RKO (cell line): ENCODE measurements at regions not wholly inside any gene's neighbourhood (a gene's known extent, or its start where the extent isn't known, plus 50 kb on each side); places are given as distances from the start of the nearest gene placed in this dataset.
"Not testable (repeated sequence)": the region's sequence is repeated elsewhere in the genome, so short reads cannot be mapped to it uniquely, and the experiment has no call there.

Experiments used
- DNase-seq: peaks from one replicate; pipeline ENCODE4 v3.0.0-alpha.2; 2016; ENCODE audit warnings: low spot score

DNA sequence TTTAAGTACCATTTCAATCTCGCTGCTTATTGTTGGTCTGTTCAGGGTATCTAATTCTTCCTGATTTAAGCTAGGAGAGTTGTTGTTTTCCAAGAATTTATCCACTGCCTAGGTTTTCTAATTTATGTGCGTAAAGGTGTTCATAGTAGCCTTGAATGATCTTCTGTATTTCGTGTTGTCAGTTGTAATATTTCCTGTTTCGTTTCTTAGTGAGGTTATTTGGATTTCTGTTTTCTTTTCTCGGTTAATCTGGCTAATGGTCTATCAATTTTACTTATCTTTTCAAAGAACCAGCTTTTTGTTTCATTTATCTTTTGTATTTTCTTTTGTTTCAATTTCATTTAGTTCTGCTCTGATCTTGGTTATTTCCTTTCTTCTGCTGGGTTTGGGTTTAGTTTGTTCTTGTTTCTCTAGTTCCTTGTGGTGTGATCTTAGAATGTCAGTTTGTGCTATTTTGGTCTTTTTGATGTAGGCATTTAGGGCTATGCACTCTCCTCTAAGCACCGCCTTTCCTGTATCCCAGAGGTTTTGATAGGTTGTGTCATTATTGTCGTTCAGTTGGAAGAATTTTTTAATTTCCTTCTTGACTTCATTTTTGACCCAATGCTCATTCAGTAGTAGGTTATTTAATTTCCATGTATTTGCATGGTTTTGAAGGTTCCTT is 92.5 kb upstream of the CSRP2 start:
- not testable (repeated sequence) for DNase-seq

DNA sequence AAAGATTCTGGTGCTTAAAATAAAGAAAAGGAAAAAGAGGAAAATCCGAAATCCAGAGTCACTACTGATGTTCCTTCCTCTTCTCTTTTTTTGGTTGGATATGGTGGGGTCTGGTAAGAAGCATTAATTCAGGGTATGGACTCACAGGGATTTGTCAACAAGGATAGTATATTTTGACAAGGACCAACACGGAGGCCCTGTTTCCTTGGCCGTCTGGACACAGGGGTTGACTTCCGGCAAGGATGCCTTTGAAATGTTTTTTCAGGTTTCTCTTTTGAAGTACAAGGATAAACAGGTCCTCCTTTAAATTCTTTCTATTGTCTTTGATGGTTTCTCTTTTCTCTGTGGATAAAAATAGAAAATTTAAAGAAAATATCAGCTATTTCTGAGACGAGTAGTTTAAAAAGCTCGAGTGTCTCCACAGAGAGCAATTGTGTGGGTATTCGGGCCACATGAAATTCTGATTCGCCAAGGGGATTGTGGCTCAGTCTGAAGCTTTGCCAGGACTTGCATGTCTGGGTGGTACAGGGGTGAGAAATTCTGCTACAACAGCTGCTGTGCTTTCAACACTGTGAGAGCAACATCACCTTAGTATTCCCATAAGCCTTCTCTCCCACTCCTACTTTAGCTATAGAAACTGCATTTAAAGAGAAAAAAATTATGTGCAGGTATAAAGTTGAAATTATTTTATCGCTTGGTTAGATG is 88.5 kb upstream of the CSRP2 start:
- DNase-seq, result no peak

DNA sequence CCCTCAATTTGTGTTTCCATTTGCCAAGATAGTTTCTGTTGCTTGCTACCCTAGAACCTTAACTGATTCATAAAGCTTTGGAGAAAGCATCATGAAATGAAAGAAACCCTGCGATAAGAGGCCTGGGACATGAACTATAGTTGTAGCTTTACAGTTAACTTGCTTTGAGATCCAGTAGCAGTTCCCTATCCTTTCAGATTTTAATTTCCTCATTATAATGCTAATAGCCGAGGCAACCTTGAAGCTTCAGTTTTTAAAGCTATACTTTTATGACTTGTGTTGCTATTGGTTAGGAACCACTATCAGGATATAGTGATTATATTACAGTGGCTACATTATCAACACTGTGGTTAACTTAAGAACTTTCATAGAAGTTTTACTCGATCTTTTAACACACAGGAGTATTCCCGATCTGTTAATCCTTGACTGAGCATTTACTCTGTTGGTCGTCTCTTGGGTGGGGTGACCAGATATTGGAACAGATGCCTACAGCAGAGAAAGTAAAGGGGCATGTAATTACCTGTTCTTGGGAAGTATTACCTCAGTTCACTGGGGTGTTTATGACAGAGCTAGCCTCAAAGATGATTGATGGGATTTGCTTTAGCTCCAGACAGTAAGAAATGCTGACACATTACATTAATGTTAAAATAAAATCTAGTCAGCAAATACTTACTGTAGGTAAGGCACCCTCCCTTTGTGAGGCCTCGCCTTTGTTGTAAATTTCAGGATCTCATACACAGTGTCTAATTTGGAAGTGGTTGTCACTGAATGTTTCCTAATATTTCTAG is 86.2 kb upstream of the CSRP2 start:
- no peak for DNase-seq

DNA sequence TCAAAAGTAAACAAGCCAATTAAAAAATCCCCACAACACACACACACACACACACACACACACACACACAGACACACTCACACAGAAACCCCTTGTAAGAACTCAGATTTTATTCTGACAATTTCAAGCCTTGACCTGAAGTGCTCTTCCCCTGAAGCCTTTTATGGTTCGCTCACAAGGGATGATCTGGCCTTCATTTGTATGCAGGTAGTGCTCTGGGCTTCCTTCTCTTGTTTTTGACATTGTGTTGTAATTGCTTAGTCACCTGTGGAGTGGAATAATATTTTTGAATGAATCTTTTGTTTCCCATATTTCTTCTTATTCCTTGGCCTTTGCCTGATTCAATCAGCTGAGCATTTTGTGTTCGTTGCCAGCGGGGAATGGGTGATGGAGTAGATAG is 83.3 kb upstream of the CSRP2 start:
- no peak for DNase-seq

DNA sequence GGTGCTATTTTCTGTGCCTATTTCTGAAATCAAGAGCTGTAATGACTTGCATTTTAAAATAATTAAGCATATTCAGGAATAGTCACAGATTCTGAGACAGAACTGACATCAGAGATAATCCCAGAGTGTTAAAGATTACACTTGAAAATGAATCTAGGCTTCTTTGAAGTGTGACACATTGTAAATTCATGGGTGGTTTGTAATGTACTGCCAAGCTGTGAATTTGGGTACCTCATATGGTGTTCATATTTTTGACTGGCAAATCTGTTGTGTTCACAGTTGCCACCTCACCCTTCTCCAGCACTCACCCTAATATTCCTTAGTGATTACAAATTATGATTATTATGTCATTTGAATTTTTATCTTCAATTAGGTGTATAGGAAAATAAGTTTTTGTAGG is 78.5 kb upstream of the CSRP2 start:
- DNase-seq, result peak; percentile 26

DNA sequence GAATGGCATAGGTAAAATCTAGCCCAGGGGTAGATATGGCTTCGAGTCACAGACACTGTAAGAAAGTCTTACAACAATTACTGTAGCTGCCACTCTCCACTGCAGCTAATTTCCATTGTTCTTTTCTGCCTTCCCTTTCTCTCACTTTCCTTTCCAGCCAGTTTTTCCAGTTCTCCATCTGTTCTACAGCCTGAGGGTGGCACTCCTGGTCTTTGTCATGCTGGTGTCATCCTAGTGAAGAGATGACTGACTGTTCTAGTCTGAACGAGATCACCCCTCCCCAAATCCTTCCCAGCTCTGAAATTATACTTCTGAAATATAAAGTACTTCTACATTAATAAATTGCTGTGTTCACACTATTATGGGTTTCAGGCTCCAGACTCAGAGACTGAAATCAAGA is 74.2 kb upstream of the CSRP2 start:
- DNase-seq, result peak; percentile 3

DNA sequence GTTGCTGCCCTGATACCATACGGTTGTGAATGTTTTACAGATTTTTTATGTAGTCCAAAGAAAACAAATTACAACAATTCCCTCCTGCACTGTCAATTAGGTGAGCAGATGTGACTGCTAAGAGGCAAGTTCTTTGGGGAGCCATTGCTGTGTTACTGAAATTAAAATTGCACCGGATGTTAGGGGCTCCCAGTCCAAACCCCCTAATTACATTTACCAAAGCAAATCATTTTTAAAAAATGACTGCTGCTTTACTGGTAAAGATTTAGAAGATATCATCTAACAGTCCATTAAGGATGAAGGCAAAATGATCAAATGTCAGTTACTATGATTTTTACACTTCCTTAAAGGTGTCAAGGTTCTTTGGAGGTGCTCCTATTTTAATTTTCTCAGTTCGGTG is 70.1 kb upstream of the CSRP2 start:
- no peak for DNase-seq

DNA sequence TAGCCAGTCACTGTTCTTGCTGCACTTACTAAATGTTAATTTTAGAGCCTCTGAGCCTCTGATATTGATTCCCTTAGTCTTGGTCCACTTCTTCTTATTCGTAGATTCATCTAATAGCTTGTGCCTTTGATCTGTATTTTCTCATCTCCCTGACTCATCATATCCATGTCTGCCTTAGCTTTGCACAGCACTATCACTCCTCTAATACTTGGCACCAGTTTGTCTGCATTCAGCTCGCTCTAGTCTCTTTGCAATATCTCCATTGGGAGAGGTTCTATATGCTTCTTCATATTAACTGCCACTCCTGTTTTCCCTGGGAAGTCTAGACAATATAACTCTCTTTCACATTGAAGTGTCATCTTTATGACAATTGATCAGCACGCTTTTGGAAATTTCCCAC is 68.5 kb upstream of the CSRP2 start:
- no peak for DNase-seq

DNA sequence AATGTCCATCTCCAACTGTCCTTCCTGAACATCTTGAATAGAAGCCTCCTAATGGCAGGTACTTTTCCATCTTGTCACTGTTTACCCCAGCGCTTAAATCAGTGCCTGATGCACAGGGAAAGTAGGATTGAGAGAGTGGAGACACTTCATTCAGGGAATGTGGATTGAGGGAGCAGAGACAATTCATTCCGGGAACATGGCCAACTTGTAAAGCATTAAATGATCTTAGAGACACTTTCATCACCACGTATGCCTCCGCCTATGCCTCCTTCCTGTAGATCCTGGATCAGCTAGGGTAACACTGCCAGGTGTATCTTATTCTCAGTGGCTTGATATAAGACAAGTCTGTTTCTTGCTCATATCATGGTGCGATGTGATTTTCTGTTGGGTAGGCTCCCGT is 67.6 kb upstream of the CSRP2 start:
- DNase-seq, result no peak

DNA sequence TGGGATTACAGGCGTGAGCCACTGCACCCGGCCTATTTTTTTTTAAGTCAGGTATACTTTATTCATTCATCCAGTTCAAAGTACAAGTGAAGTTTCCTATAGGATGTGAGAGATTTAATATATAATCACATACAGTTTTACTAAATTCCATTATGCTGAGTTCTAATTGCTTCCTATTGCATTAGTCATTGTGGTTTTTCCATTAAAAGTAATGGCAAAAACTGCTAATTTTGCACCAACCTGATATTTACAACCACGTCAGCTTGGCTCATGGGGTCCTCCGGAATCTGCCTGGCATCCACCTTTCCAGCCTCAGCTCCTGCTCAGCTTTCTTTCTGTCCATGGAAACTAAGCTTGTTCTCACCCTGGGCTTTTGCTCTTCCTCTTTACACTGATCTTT is 67.0 kb upstream of the CSRP2 start:
- peak; percentile 14 for DNase-seq

DNA sequence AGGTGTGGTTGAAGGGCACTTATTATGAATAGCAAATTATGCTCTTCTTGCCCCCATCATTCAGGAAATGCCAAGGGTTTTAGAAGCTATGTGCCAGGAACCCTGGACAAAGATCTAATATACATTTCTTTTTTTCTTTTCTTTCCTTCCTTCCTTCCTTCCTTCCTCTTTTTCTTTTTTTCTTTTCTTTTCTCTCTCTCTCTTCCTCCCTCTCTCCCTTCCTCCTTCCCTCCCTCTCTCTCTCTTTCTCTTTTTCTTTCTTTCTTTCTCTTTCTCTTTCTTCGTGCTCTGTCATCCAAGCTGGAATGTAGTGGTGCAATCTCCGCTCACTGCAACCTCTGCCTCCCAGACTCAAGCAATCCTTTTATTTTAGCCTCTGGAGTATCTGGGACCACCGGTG is 66.1 kb upstream of the CSRP2 start:
- no peak for DNase-seq

DNA sequence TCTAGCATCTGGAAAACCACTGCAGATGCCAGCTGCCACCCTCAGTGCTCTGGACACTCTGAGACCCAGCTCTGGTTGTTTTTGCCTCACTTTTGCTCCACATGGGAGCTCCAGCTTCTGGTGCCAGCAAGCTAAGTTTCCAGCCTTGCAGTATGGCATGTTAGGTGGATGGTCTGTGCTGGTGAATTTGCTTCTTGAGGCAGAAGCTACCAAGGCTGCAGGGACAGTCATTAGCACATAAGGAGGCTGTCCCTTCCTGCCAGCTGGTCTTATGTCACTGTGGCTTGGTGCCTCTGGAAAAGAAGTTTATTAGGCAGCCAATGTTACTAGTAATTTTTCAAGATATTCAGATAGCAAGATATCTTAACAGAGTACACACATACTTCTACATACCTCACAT is 64.2 kb upstream of the CSRP2 start:
- no peak for DNase-seq

DNA sequence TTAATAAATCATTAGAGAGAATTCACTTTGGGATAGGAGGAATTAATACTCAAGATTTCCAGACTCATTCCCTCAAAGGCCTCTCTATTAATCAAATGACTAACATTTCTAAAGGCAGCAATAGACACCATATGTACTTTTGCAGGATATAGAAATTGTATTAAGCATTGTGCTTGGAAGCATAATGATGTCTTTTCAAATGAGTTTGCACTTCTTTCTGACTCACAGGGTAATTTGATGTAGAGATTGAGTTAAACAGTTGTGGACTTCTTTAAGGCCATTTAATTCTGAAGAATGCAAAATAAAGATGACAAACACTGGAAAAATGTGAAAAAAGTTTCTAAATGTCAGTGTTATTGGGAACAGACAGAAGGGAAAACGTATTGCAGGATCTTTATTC is 63.4 kb upstream of the CSRP2 start:
- DNase-seq, result no peak

DNA sequence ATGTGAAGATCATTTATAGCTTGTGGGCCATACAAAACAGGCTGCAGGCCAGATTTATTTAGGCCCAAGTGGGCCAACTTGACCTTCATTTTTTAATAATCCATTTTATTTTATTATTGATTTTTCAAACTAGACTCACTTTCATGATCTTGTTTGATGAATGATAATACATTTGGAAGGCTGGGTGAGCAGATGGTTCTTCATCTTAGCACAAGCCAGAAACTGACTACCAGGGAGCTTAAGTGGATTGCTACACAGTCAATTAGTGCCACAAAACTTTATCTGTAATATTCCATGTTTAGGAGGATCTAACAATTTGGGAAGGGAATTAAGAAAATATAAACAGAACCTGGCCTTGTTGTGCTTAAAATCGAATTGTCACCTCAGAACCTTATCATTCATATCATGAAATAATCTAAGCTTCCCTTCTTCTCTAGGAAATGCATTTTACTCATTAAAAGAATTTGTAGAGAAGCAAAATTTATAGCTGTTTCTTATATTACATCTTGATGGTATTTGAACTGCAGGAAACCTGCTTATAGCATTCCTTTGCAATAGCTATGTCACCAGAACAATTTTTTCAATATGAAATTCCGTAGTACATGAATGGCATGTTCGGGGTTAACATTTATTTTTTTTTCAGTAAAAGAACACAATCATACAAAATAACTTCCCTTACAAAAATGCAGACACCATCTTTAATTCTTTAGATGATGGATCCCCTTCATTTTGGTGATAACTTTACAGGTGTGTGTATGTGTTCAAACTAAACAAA is 62.0 kb upstream of the CSRP2 start:
- DNase-seq, result no peak

DNA sequence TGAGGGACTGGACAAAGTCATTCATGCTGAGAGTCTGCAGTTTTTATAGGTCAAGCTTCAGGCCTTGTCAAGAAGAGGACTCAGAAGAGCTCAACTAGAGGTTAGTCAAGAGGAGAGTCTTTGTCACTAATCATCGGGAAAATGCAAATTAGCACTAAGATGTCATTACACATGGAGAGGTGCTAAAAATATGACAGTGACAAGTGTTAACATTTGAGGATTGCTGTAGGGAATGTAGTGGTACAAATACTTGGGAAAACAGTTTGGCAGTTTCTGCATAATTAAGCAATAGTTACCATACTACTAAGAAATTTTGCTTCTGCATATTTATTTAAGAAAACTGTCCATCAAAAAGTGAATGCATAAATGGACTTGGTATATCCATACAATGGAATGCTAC is 60.9 kb upstream of the CSRP2 start:
- DNase-seq, result no peak

DNA sequence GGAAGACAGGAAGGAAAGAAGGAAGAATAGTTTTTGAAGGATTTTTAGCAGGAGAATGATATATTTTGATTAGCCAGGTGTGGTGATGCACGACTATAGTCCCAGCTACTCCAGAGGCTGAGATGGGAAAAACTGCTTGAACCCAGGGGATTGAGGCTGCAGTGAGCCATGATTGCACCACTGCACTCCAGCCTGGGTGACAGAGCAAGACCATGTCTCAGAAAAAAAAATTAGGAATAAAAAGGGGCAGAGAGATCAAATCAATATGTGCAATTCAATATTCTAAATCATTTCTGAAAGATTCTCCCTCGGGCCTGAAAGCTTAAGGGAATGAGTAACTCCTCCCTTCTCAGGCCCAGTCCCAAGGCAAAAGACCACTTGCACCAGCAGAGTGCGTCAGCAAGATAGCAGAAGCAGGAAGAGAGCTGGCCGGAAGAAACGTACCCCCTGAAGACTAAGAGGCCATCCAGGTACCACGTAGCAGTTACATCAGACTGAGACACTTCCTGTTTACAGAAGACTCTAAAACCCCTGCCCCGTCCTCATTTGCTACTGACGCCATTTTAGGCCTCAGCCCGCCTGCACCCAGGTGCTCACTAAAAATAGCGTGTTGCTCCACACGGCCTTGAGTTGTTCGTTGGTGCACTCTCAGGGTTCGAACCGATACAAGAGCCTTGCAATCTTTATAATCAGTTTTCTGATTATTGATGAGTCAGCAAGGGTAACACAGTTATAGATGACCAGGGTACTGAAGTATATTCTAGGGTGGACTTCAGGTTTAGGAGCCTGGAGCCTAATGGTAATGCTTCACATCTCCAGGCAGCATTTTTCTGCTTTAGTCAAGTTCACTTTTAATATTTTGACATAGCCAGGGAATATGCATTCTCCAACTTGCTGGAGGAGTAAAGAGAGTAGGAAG is 57.7 kb upstream of the CSRP2 start:
- DNase-seq, result no peak

DNA sequence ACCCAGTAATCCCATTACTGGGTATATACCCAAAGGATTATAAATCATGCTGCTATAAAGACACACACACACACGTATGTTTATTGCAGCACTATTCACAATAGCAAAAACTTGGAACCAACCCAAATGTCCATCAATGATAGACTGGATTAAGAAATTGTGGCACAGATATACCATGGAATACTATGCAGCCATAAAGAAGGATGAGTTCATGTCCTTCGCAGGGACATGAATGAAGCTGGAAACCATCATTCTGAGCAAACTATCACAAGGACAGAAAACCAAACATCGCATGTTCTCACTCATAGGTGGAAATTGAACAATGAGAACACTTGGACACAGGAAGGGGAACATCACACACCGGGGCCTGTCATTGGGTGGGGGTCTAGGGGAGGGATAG is 54.6 kb upstream of the CSRP2 start:
- DNase-seq, result not testable (repeated sequence)

DNA sequence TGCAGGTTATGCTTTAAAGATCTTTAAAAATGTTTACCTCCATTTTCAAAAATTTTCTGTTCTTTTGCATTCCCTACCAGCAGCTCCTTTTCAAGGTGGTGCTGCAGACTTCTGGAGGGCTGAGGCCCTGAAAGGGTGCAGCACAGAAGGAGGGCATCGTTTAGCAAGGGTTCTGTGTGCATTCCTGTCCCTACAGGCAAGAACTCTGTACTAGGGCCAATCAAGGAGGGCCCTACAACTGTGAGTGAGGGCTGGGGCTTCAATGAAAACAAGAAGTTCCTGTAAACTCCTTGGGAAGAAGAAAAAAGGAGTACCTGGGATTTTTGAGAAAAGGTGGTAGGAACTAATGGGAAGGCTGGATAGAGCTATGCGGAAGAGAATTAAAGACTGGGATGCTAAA is 50.7 kb upstream of the CSRP2 start:
- no peak for DNase-seq
